ENCODE measurements at regions not wholly inside any gene's neighbourhood (a gene's known extent, or its start where the extent isn't known, plus 50 kb on each side); places are given as distances from the start of the nearest gene placed in this dataset.

GRCh38 chr4:57945298-57945697 lies 835.1 kb upstream of the IGFBP7 start:
- TF ChIP-seq POLR2A (IDR thresholded peaks at IDR 0.05) (no peak), CTCF (IDR thresholded peaks at IDR 0.05) (no peak), EP300 (IDR thresholded peaks at IDR 0.05) (no peak)
